Smooth muscle cell (in vitro differentiated cells): ENCODE measurements at regions not wholly inside any gene's neighbourhood (a gene's known extent, or its start where the extent isn't known, plus 50 kb on each side); places are given as distances from the start of the nearest gene placed in this dataset.
"Not testable (repeated sequence)": the region's sequence is repeated elsewhere in the genome, so short reads cannot be mapped to it uniquely, and the experiment has no call there.

Experiments
- DNase-seq: peaks from one replicate; lab custom pipeline; 2025; ENCODE audit not compliant: unreplicated experiment; lab: John Stamatoyannopoulos, UW
- H2AFZ ChIP-seq: fragments of 200-600 bp; sonication (generic); 2 replicates; pipeline ENCODE4 v1.6.0; 2016; ENCODE audit warnings: antibody characterized with exemption, low read depth, mild to moderate bottlenecking
- H3F3A ChIP-seq: fragments of 200-600 bp; sonication (generic); 2 replicates; pipeline ENCODE4 v1.6.0; 2017; ENCODE audit warnings: antibody characterized with exemption, low read depth
- H3K27ac ChIP-seq: fragments of 200-600 bp; sonication (generic); 2 replicates; pipeline ENCODE4 v1.5.1; 2016; ENCODE audit warnings: low read depth, mild to moderate bottlenecking
- H3K27me3 ChIP-seq: fragments of 200-600 bp; sonication (generic); 2 replicates; pipeline ENCODE4 v1.6.1; 2016; ENCODE audit warnings: low read depth, mild to moderate bottlenecking
- H3K36me3 ChIP-seq: fragments of 200-600 bp; sonication (generic); 2 replicates; pipeline ENCODE4 v1.5.1; 2016; ENCODE audit warnings: low read depth
- H3K4me1 ChIP-seq: fragments of 200-600 bp; sonication (generic); 2 replicates; pipeline ENCODE4 v1.5.1; 2016; ENCODE audit warnings: low read depth
- H3K4me2 ChIP-seq: fragments of 200-600 bp; sonication (generic); 2 replicates; pipeline ENCODE4 v1.6.0; 2016; ENCODE audit warnings: mild to moderate bottlenecking
- H3K4me3 ChIP-seq: fragments of 200-600 bp; sonication (generic); 2 replicates; pipeline ENCODE4 v1.5.1; 2016; ENCODE audit warnings: mild to moderate bottlenecking
- H3K79me2 ChIP-seq: fragments of 200-600 bp; sonication (generic); 2 replicates; pipeline ENCODE4 v1.6.0; 2016; ENCODE audit warnings: low read depth, mild to moderate bottlenecking
- H3K9ac ChIP-seq: fragments of 200-600 bp; sonication (generic); 2 replicates; pipeline ENCODE4 v1.6.0; 2016; ENCODE audit warnings: low read depth
- H3K9me3 ChIP-seq: fragments of 200-600 bp; sonication (generic); replicated peaks from 2 replicates; pipeline ENCODE4 v1.5.1; 2016; ENCODE audit warnings: low read depth
- H4K20me1 ChIP-seq: fragments of 200-600 bp; sonication (generic); 2 replicates; pipeline ENCODE4 v1.6.0; 2016; ENCODE audit warnings: low read depth
- WGBS: methylation state at CpG from one replicate; pipeline ENCODE4 v1.1.7; 2016; ENCODE audit warnings: low lambda C conversion rate; 5-methylcytosine and 5-hydroxymethylcytosine counted together
- TF ChIP-seq, protein P1 (sequence below): fragments of 200-600 bp; sonication (generic); IDR thresholded peaks from 2 replicates; pipeline ENCODE4 v1.5.1; 2017; ENCODE audit warnings: borderline replicate concordance, mild to moderate bottlenecking, antibody characterized with exemption; ENCODE audit not compliant: insufficient read depth, poor library complexity, severe bottlenecking

DNA sequence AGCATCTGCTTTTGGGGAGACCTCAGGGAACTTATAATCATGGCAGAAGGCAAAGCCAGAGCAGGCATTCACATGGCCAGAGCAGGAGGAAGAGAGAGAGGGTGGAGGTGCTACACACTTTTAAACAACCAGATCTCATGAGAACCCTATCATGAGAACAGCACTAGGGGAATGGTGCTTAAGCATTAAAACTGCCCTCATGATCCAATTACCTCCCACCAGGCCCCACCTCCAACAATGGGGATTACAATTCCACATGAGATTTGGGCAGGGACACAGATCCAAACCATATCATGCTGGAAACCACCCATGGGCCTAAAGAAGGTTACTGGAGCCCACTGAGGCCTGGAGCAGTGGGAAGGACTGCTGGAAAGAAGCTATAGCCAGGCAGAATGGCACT, 66.9 kb upstream of the CHST1 start:
- Histone ChIP-seq H3K9me3 (no peaks in the 10 kb centered on the region), H3K27ac (no peak overlapping the region), H3K79me2 (no peaks in the 10 kb centered on the region), H3F3A (no peaks in the 10 kb centered on the region), H3K36me3 (no peaks in the 10 kb centered on the region), H3K9ac (no peak overlapping the region), H3K4me3 (no peak overlapping the region), H2AFZ (no peak overlapping the region), H4K20me1 (no peaks in the 10 kb centered on the region), H3K4me2 (no peak overlapping the region), H3K27me3 (no peaks in the 10 kb centered on the region), H3K4me1 (no peaks in the 10 kb centered on the region)
- TF ChIP-seq, protein P1, sequence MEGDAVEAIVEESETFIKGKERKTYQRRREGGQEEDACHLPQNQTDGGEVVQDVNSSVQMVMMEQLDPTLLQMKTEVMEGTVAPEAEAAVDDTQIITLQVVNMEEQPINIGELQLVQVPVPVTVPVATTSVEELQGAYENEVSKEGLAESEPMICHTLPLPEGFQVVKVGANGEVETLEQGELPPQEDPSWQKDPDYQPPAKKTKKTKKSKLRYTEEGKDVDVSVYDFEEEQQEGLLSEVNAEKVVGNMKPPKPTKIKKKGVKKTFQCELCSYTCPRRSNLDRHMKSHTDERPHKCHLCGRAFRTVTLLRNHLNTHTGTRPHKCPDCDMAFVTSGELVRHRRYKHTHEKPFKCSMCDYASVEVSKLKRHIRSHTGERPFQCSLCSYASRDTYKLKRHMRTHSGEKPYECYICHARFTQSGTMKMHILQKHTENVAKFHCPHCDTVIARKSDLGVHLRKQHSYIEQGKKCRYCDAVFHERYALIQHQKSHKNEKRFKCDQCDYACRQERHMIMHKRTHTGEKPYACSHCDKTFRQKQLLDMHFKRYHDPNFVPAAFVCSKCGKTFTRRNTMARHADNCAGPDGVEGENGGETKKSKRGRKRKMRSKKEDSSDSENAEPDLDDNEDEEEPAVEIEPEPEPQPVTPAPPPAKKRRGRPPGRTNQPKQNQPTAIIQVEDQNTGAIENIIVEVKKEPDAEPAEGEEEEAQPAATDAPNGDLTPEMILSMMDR = no peak
- DNase-seq = no peak

DNA sequence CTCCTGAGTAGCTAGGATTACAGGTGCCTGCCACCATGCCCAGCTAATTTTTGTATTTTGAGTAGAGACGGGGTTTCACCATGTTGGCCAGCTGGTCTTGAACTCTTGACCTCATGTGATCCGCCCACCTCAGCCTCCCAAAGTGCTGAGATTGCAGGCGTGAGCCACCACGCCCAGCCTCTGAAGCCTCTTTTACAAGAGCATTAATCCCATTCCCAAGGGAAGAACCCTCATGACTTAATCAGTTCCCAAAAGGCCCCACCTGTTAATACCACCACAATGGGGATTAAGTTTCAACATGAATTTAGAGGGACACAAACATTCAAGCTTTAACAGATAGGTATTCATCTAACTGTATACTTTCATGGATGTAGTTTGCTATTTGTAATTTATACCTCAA, 65.7 kb upstream of the CHST1 start:
- 98% methylated on average over 4 of the region's 4 CpGs for WGBS
- H3K9ac ChIP-seq, H2AFZ ChIP-seq, H3K4me1 ChIP-seq, H3K27me3 ChIP-seq, H3K4me2 ChIP-seq, H3K79me2 ChIP-seq, H3K9me3 ChIP-seq, H3K4me3 ChIP-seq, DNase-seq, H3K27ac ChIP-seq, H3K36me3 ChIP-seq, H3F3A ChIP-seq, H4K20me1 ChIP-seq: not testable (repeated sequence)

DNA sequence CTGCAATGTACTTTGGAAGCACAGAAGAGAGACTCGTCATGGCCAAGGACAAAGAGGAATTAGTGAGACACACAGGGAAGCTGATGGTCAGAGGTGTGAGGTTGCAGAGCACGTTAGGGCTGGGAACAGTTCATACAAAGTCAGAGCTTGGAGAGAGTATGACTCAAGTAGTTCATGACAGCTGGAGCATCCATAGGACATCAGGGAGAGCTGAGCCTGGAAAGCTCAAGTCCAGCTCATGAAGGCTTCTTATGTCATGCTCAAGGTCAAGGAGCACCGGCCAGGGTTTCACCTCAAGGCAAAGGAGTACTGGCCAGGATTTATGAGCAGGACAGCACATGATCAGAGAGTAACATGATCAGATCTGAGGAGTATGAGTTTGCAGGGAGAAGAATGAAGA, 64.6 kb upstream of the CHST1 start:
- Histone ChIP-seq H3F3A (no peaks in the 10 kb centered on the region), H3K36me3 (no peaks in the 10 kb centered on the region), H3K27ac (no peak overlapping the region), H3K4me2 (no peak overlapping the region), H2AFZ (no peak overlapping the region), H3K79me2 (no peaks in the 10 kb centered on the region), H4K20me1 (no peaks in the 10 kb centered on the region), H3K4me1 (no peaks in the 10 kb centered on the region), H3K4me3 (no peak overlapping the region), H3K9me3 (no peaks in the 10 kb centered on the region), H3K9ac (no peak overlapping the region), H3K27me3 (no peaks in the 10 kb centered on the region)
- no peak for DNase-seq
- TF ChIP-seq, protein P1 = no peak
- WGBS = 70% methylated on average over 3 of the region's 3 CpGs

DNA sequence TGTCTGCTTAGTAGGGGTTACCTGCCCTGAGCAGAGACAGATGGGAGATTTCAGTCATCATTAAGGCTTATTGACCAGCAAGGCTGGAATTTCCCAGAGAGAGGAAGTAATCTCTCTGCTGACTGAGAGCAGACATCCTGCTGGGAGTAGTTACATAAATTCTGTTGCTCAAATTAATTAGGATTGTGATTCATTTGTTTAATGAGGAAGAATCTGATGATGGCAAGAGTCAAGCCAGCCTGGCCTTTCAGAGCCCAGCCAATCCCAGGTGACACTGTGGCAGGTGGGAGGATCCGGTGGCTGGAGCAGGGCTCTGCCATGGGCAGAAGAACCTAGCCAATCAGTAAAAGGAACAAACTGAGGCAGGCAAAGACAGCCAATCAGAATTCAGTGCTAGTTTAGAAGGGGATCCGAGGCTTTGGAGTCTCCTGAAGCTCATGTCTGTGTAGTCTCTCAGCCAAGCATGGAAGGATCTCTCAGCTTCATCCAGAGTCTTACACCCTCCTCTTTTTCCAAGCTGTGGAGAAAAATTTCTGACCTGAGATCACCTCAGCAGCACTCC, 61.2 kb upstream of the CHST1 start:
- H4K20me1 ChIP-seq = no peaks in the 10 kb centered on the region
- 79% methylated on average over 2 of the region's 2 CpGs for WGBS
- DNase-seq = no peak
- H2AFZ ChIP-seq = no peak overlapping the region
- TF ChIP-seq, protein P1 = no peak
- no peak overlapping the region for H3K27ac ChIP-seq
- no peaks in the 10 kb centered on the region for H3K79me2 ChIP-seq
- no peaks in the 10 kb centered on the region for H3K9me3 ChIP-seq
- no peak overlapping the region for H3K4me3 ChIP-seq
- no peak overlapping the region for H3K9ac ChIP-seq
- H3K4me2 ChIP-seq = no peak overlapping the region
- no peaks in the 10 kb centered on the region for H3K4me1 ChIP-seq
- no peaks in the 10 kb centered on the region for H3K27me3 ChIP-seq
- no peaks in the 10 kb centered on the region for H3K36me3 ChIP-seq
- no peaks in the 10 kb centered on the region for H3F3A ChIP-seq
